ENCODE measurements at regions not wholly inside any gene's neighbourhood (a gene's known extent, or its start where the extent isn't known, plus 50 kb on each side); places are given as distances from the start of the nearest gene placed in this dataset.

- H3K27ac ChIP-seq (ENCODE audit: low read length): no peak overlapping the region
- TF ChIP-seq EZH2phosphoT487 (IDR thresholded peaks at IDR 0.05; ENCODE audit: low read depth) (no peak), CTCF (IDR thresholded peaks at IDR 0.05; ENCODE audit: low read depth, low read length) (no peak)
- H3K4me3 ChIP-seq (ENCODE audit: low read length): no peak overlapping the region
- H4K20me1 ChIP-seq (ENCODE audit: insufficient read depth, low read length): no peaks in the 10 kb centered on the region
- H3K36me3 ChIP-seq (replicated peaks; ENCODE audit: low read depth, low read length): no peaks in the 10 kb centered on the region
- H3K4me2 ChIP-seq (ENCODE audit: low read length): no peak overlapping the region
- no peak overlapping the region for H2AFZ ChIP-seq (ENCODE audit: low read depth, low read length)
- H3K9ac ChIP-seq (ENCODE audit: low read length): no peak overlapping the region
- H3K27me3 ChIP-seq (ENCODE audit: low read depth, low read length): no peaks in the 10 kb centered on the region
- H3K4me1 ChIP-seq (ENCODE audit: low read length): no peaks in the 10 kb centered on the region
- H3K79me2 ChIP-seq (ENCODE audit: low read length): no peaks in the 10 kb centered on the region
- no peaks in the 10 kb centered on the region for H3K9me3 ChIP-seq (ENCODE audit: insufficient read depth, low read length)
Measured at GRCh38 chr9:107735821-107736220, 246.3 kb upstream of the KLF4 start.

GRCh38 chr9:107734256-107735013 is 244.9 kb upstream of the KLF4 start:
- Histone ChIP-seq H3K4me1 (ENCODE audit: low read length) (no peaks in the 10 kb centered on the region), H4K20me1 (ENCODE audit: insufficient read depth, low read length) (no peaks in the 10 kb centered on the region), H3K9ac (ENCODE audit: low read length) (no peak overlapping the region), H3K27me3 (ENCODE audit: low read depth, low read length) (no peaks in the 10 kb centered on the region), H2AFZ (ENCODE audit: low read depth, low read length) (no peak overlapping the region), H3K36me3 (replicated peaks; ENCODE audit: low read depth, low read length) (no peaks in the 10 kb centered on the region), H3K4me3 (ENCODE audit: low read length) (no peak overlapping the region), H3K4me2 (ENCODE audit: low read length) (no peak overlapping the region), H3K79me2 (ENCODE audit: low read length) (no peaks in the 10 kb centered on the region), H3K27ac (ENCODE audit: low read length) (no peak overlapping the region), H3K9me3 (ENCODE audit: insufficient read depth, low read length) (no peaks in the 10 kb centered on the region)
- no peak for TF ChIP-seq CTCF (IDR thresholded peaks at IDR 0.05; ENCODE audit: low read depth, low read length)
- TF ChIP-seq EZH2phosphoT487 (IDR thresholded peaks at IDR 0.05; ENCODE audit: low read depth): no peak

GRCh38 chr9:107733523-107733894 is 243.9 kb upstream of the KLF4 start:
- no peak overlapping the region for H3K9ac ChIP-seq (ENCODE audit: low read length)
- no peaks in the 10 kb centered on the region for H3K36me3 ChIP-seq (replicated peaks; ENCODE audit: low read depth, low read length)
- H2AFZ ChIP-seq (ENCODE audit: low read depth, low read length): no peak overlapping the region
- no peaks in the 10 kb centered on the region for H4K20me1 ChIP-seq (ENCODE audit: insufficient read depth, low read length)
- no peak overlapping the region for H3K4me2 ChIP-seq (ENCODE audit: low read length)
- no peaks in the 10 kb centered on the region for H3K9me3 ChIP-seq (ENCODE audit: insufficient read depth, low read length)
- H3K4me3 ChIP-seq (ENCODE audit: low read length): no peak overlapping the region
- TF ChIP-seq CTCF (IDR thresholded peaks at IDR 0.05; ENCODE audit: low read depth, low read length) (no peak), EZH2phosphoT487 (IDR thresholded peaks at IDR 0.05; ENCODE audit: low read depth) (no peak)
- no peak overlapping the region for H3K27ac ChIP-seq (ENCODE audit: low read length)
- H3K4me1 ChIP-seq (ENCODE audit: low read length): no peaks in the 10 kb centered on the region
- no peaks in the 10 kb centered on the region for H3K27me3 ChIP-seq (ENCODE audit: low read depth, low read length)
- no peaks in the 10 kb centered on the region for H3K79me2 ChIP-seq (ENCODE audit: low read length)

GRCh38 chr9:107732781-107733522 is 243.4 kb upstream of the KLF4 start:
- H3K4me1 ChIP-seq (ENCODE audit: low read length): no peaks in the 10 kb centered on the region
- H3K4me2 ChIP-seq (ENCODE audit: low read length): no peak overlapping the region
- H4K20me1 ChIP-seq (ENCODE audit: insufficient read depth, low read length): no peaks in the 10 kb centered on the region
- no peaks in the 10 kb centered on the region for H3K36me3 ChIP-seq (replicated peaks; ENCODE audit: low read depth, low read length)
- H3K27ac ChIP-seq (ENCODE audit: low read length): no peak overlapping the region
- no peaks in the 10 kb centered on the region for H3K9me3 ChIP-seq (ENCODE audit: insufficient read depth, low read length)
- no peak overlapping the region for H2AFZ ChIP-seq (ENCODE audit: low read depth, low read length)
- no peak overlapping the region for H3K9ac ChIP-seq (ENCODE audit: low read length)
- TF ChIP-seq CTCF (IDR thresholded peaks at IDR 0.05; ENCODE audit: low read depth, low read length): no peak
- TF ChIP-seq EZH2phosphoT487 (IDR thresholded peaks at IDR 0.05; ENCODE audit: low read depth): no peak
- H3K79me2 ChIP-seq (ENCODE audit: low read length): no peaks in the 10 kb centered on the region
- H3K4me3 ChIP-seq (ENCODE audit: low read length): no peak overlapping the region
- H3K27me3 ChIP-seq (ENCODE audit: low read depth, low read length): no peaks in the 10 kb centered on the region
